ENCODE measurements at regions not wholly inside any gene's neighbourhood (a gene's known extent, or its start where the extent isn't known, plus 50 kb on each side); places are given as distances from the start of the nearest gene placed in this dataset.

GRCh38 chr3:182252802-182253201 is 540.5 kb upstream of the ATP11B start:
- TF ChIP-seq MXI1 (IDR thresholded peaks at IDR 0.05; ENCODE audit: low read depth, low read length) (no peak), FOXJ3 (CRISPR knock-in tag; IDR thresholded peaks at IDR 0.05) (no peak), CTCF (IDR thresholded peaks at IDR 0.05) (no peak), PBX3 (IDR thresholded peaks at IDR 0.05) (no peak), POLR2AphosphoS5 (IDR thresholded peaks at IDR 0.05; ENCODE audit: low read depth, low read length) (no peak), JUND (IDR thresholded peaks at IDR 0.05) (no peak), RAD21 (IDR thresholded peaks at IDR 0.05; ENCODE audit: low read length) (no peak), RFX5 (IDR thresholded peaks at IDR 0.05; ENCODE audit: low read length) (no peak), RCOR1 (IDR thresholded peaks at IDR 0.05; ENCODE audit: low read length) (no peak), REST (IDR thresholded peaks at IDR 0.05; ENCODE audit: low read depth, low read length) (no peak)

Data from SK-N-SH (cell line).